DOHH2 (cell line): ENCODE measurements at regions not wholly inside any gene's neighbourhood (a gene's known extent, or its start where the extent isn't known, plus 50 kb on each side); places are given as distances from the start of the nearest gene placed in this dataset.

Source experiments
- H3F3A ChIP-seq: fragments of 200-600 bp; sonication (generic), shearing (Covaris generic); 2 replicates; pipeline ENCODE4 v1.6.0; 2016; ENCODE audit warnings: antibody characterized with exemption, mild to moderate bottlenecking; ENCODE audit not compliant: control insufficient read depth, insufficient read depth
- H3K27ac ChIP-seq: fragments of 200-600 bp; sonication (generic); 2 replicates; pipeline ENCODE4 v1.5.1; 2014; ENCODE audit warnings: low read depth, mild to moderate bottlenecking, low read length, moderate library complexity
- H3K27me3 ChIP-seq: fragments of 200-600 bp; sonication (generic); 2 replicates; pipeline ENCODE4 v1.6.1; 2014; ENCODE audit warnings: mild to moderate bottlenecking, low read length, mixed read lengths; ENCODE audit not compliant: control insufficient read depth
- H3K36me3 ChIP-seq: fragments of 200-600 bp; sonication (generic); 2 replicates; pipeline ENCODE4 v1.6.1; 2014; ENCODE audit warnings: mild to moderate bottlenecking, low read length, moderate library complexity, mixed read lengths; ENCODE audit not compliant: control insufficient read depth
- H3K4me1 ChIP-seq: fragments of 200-600 bp; sonication (generic); 2 replicates; pipeline ENCODE4 v1.6.1; 2014; ENCODE audit warnings: mild to moderate bottlenecking, low read length, mixed read lengths; ENCODE audit not compliant: control insufficient read depth
- H3K4me2 ChIP-seq: fragments of 200-600 bp; sonication (generic); 2 replicates; pipeline ENCODE4 v1.6.0; 2014; ENCODE audit warnings: mild to moderate bottlenecking, low read length, moderate library complexity
- H3K4me3 ChIP-seq: fragments of 200-600 bp; sonication (generic); 2 replicates; pipeline ENCODE4 v1.5.1; 2014; ENCODE audit warnings: mild to moderate bottlenecking, low read length, mixed read lengths
- H3K79me2 ChIP-seq: fragments of 200-600 bp; sonication (generic); 2 replicates; pipeline ENCODE4 v1.6.1; 2014; ENCODE audit warnings: mild to moderate bottlenecking, low read length, mixed read lengths; ENCODE audit not compliant: control insufficient read depth
- H3K9me2 ChIP-seq: fragments of 200-600 bp; sonication (generic); replicated peaks from 2 replicates; pipeline ENCODE4 v1.6.1; 2014; ENCODE audit warnings: mild to moderate bottlenecking, low read length, mixed read lengths; ENCODE audit not compliant: control insufficient read depth
- H3K9me3 ChIP-seq: fragments of 200-600 bp; sonication (generic); 2 replicates; pipeline ENCODE4 v1.6.1; 2014; ENCODE audit warnings: antibody characterized with exemption, low read length, mixed read lengths; ENCODE audit not compliant: control insufficient read depth, insufficient read depth
- H4K20me1 ChIP-seq: fragments of 200-600 bp; sonication (generic); 2 replicates; pipeline ENCODE4 v1.6.0; 2014; ENCODE audit warnings: low read depth, mild to moderate bottlenecking, antibody characterized with exemption, low read length, moderate library complexity; ENCODE audit not compliant: control insufficient read depth, insufficient read depth
- EZH2phosphoT487 ChIP-seq: fragments of 200-600 bp; sonication (generic); IDR thresholded peaks from 2 replicates; pipeline ENCODE4 v1.6.1; 2017; ENCODE audit warnings: borderline replicate concordance, mild to moderate bottlenecking, antibody characterized with exemption, low read length, moderate library complexity, mixed read lengths
- TF ChIP-seq, protein P1 (sequence below): fragments of 200-600 bp; sonication (generic); IDR thresholded peaks from one replicate; pipeline ENCODE4 v1.5.1; 2014; ENCODE audit warnings: antibody characterized with exemption, mild to moderate bottlenecking, low read depth, low read length; ENCODE audit not compliant: poor library complexity, severe bottlenecking

DNA sequence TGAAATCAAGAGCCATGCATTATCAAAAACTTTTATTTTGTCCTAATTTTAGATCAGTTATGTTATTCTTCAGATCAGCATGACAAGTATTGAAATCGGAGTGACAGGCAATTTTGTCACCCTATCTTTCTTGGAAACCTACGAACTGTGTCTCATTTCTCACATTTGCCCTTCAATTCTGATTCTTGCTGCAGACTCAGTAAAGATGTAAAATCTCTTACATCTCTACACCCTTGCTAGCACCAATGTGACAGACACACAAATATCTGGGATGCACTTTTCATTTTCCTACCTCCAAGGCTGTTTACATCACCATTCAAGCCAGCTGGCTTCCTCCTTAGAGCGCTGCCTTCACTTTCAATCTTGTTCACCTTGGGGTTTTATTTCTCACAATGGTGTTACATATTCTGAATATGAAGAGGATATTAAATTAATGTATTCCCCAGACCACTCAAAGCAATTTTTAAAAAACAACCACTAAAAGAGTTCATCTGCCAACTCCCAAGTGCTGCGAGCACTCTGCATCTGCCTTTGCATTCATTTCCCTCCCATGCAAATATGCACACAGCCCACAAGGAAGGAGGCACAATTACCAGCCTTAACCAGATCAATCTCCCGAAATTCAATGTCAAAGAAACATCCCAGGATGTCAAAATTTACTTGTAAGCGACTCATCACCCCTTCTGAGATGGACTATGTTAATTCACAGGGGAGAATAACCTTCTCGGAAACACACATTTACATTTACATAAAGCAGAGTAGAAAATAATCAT, 164.3 kb downstream of the ENC1 start:
- no peak overlapping the region for H3K4me2 ChIP-seq
- no peaks in the 10 kb centered on the region; the same call in 1 of the 2 replicates for H3K27me3 ChIP-seq
- no peaks in the 10 kb centered on the region for H3F3A ChIP-seq
- H3K9me3 ChIP-seq: no peaks in the 10 kb centered on the region
- no peaks in the 10 kb centered on the region for H4K20me1 ChIP-seq
- no peak overlapping the region for H3K27ac ChIP-seq
- H3K4me3 ChIP-seq: no peak overlapping the region
- no peaks in the 10 kb centered on the region for H3K4me1 ChIP-seq
- H3K79me2 ChIP-seq: no peaks in the 10 kb centered on the region
- no peaks in the 10 kb centered on the region for H3K9me2 ChIP-seq
- H3K36me3 ChIP-seq: no peaks in the 10 kb centered on the region
- TF ChIP-seq, protein P1, sequence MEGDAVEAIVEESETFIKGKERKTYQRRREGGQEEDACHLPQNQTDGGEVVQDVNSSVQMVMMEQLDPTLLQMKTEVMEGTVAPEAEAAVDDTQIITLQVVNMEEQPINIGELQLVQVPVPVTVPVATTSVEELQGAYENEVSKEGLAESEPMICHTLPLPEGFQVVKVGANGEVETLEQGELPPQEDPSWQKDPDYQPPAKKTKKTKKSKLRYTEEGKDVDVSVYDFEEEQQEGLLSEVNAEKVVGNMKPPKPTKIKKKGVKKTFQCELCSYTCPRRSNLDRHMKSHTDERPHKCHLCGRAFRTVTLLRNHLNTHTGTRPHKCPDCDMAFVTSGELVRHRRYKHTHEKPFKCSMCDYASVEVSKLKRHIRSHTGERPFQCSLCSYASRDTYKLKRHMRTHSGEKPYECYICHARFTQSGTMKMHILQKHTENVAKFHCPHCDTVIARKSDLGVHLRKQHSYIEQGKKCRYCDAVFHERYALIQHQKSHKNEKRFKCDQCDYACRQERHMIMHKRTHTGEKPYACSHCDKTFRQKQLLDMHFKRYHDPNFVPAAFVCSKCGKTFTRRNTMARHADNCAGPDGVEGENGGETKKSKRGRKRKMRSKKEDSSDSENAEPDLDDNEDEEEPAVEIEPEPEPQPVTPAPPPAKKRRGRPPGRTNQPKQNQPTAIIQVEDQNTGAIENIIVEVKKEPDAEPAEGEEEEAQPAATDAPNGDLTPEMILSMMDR: no peak
- no peak for TF ChIP-seq EZH2phosphoT487

DNA sequence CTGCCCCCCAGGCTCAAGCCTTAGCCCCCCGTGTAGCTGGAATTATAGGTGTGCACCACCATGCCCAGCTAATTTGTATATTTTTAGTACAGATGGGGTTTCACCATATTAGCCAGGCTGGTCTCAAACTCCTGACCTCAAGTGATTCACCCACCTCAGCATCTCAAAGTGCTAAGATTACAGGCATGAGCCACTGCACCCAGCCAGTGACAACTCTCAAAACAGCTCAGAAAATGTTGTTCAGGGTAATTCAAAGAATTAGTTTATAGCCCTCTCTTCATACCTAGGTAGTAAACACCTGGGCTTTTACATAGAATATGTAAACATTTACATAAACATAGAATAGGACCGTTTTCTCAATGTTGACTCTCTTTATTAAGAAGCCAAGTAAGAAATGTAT, 168.7 kb downstream of the ENC1 start:
- TF ChIP-seq, protein P1: no peak
- TF ChIP-seq EZH2phosphoT487: no peak
- Histone ChIP-seq H3K27me3 (no peaks in the 10 kb centered on the region), H3K36me3 (no peaks in the 10 kb centered on the region), H3K9me2 (no peaks in the 10 kb centered on the region), H3F3A (no peaks in the 10 kb centered on the region), H3K79me2 (no peaks in the 10 kb centered on the region), H3K9me3 (no peaks in the 10 kb centered on the region), H3K4me2 (no peak overlapping the region), H3K27ac (no peak overlapping the region), H4K20me1 (no peaks in the 10 kb centered on the region), H3K4me3 (no peak overlapping the region), H3K4me1 (no peaks in the 10 kb centered on the region)

DNA sequence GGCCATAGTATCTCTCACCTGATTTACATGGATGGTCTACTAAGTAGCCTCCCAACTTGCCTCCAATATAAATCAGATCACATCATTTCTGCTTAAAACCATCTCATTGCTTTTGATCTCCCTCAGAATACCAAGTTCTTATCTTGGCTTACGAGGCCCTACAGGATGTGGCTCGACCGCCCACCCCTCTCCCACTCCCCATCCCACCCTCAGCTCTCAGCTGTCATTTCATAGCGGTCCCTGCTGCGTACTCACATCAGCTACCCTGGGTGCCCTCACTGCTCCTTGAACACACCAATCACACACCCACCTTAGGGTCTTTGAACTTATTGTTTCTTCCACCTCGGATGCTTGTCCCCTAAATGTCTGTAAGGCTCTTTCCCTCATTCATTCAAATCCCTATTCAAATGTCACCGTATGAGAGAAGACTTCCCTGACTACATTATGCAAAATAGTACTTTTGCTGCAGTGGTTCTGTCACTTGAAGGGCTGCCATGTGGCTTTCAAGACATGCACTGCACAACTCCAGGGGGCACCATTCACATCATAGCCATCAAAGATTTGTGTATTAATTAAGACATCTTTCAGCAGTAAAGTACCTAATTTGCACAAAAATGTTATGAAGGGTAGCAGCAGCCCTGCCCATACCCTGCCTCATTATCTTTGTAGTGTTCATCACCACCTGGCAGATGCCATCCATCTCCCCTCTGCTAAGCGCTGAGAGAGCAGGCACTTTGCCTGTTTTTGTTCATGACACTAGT, 171.1 kb downstream of the ENC1 start:
- H3K9me3 ChIP-seq: no peaks in the 10 kb centered on the region
- no peak overlapping the region for H3K4me2 ChIP-seq
- no peaks in the 10 kb centered on the region for H3K79me2 ChIP-seq
- no peak for TF ChIP-seq EZH2phosphoT487
- TF ChIP-seq, protein P1: no peak
- no peak overlapping the region for H3K4me3 ChIP-seq
- no peaks in the 10 kb centered on the region for H3K4me1 ChIP-seq
- H3K36me3 ChIP-seq: no peaks in the 10 kb centered on the region
- H3K27ac ChIP-seq: no peak overlapping the region
- no peaks in the 10 kb centered on the region for H3K9me2 ChIP-seq
- no peaks in the 10 kb centered on the region for H4K20me1 ChIP-seq
- H3K27me3 ChIP-seq: no peaks in the 10 kb centered on the region
- H3F3A ChIP-seq: no peaks in the 10 kb centered on the region
